ENCODE measurements at regions not wholly inside any gene's neighbourhood (a gene's known extent, or its start where the extent isn't known, plus 50 kb on each side); places are given as distances from the start of the nearest gene placed in this dataset.

DNA sequence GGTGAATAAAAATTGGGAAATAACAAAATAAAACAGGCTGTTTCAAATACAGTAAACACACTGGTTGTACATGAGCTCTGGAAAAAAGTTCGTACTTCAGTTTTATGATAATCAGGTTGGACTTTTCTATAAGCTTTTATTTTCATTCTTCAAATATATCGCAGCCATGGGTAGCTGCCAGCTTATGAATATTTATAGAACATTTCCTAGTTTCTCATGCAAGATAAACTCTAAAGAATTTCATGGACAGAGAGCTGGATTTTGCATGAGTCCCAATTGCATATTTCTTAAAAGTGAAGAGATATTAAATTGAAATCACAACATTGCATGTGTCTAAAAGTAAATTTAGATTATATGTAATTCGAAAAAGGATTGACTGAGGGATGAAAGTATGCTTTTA, 827.6 kb downstream of the SLC6A15 start:
- intact Hi-C loops (cut with DNase I): no loop called here
- TF ChIP-seq CTCF (IDR thresholded peaks at IDR 0.05): no peak
- no peak overlapping the region for H3K27ac ChIP-seq
- H3K4me3 ChIP-seq: no peak overlapping the region
- no peaks in the 10 kb centered on the region for H3K27me3 ChIP-seq (ENCODE audit: low read depth)
- DNase-seq (no peak), ATAC-seq (no peak)
- no peaks in the 10 kb centered on the region for H3K36me3 ChIP-seq
- H3K4me1 ChIP-seq: no peaks in the 10 kb centered on the region
- H3K9me3 ChIP-seq: no peaks in the 10 kb centered on the region

DNA sequence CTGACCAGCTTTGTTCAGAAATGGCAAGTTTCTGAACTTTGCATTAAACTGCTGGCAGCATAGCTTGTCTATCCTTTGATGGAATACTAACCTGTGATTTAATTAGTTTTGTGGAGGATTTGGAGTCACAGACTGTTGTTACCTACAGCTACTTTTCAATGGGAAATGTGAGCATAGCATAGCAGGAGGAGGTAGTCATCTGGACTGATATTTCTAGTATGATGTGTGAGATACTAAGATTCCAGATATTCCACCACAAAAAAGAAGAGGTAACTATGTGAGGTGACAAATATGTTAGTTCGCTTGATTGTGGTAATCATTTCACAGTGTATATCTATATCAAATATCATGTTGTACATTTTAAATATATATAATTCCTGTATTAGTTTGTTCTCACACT, 833.0 kb downstream of the SLC6A15 start:
- no peak for DNase-seq

GRCh38 chr12:84077679-84078078, 834.9 kb downstream of the SLC6A15 start:
- Histone ChIP-seq H3K9me3 (no peaks in the 10 kb centered on the region), H3K27ac (no peak overlapping the region), H3K36me3 (no peaks in the 10 kb centered on the region), H3K4me1 (no peaks in the 10 kb centered on the region), H3K4me3 (no peak overlapping the region), H3K27me3 (ENCODE audit: low read depth) (no peaks in the 10 kb centered on the region)
- ATAC-seq: no peak
- DNase-seq: no peak
- no peak for TF ChIP-seq CTCF (IDR thresholded peaks at IDR 0.05)
- intact Hi-C loops (cut with DNase I): no loop called here

More for the DNA sequence above, 833.0 kb downstream of the SLC6A15 start:
- no peak for ATAC-seq
- intact Hi-C loops (cut with DNase I): no loop called here
- Histone ChIP-seq H3K36me3 (no peaks in the 10 kb centered on the region), H3K27ac (no peak overlapping the region), H3K9me3 (no peaks in the 10 kb centered on the region), H3K27me3 (ENCODE audit: low read depth) (no peaks in the 10 kb centered on the region), H3K4me1 (no peaks in the 10 kb centered on the region), H3K4me3 (no peak overlapping the region)
- no peak for TF ChIP-seq CTCF (IDR thresholded peaks at IDR 0.05)

- TF ChIP-seq CTCF (IDR thresholded peaks at IDR 0.05): no peak
- intact Hi-C loops (cut with DNase I): no loop called here
- Histone ChIP-seq H3K27ac (no peak overlapping the region), H3K4me3 (no peak overlapping the region), H3K9me3 (no peaks in the 10 kb centered on the region), H3K4me1 (no peaks in the 10 kb centered on the region), H3K27me3 (ENCODE audit: low read depth) (no peaks in the 10 kb centered on the region), H3K36me3 (no peaks in the 10 kb centered on the region)
- DNase-seq (no peak), ATAC-seq (no peak)
Measured at GRCh38 chr12:84075991-84076390, 836.6 kb downstream of the SLC6A15 start.

- ATAC-seq: no peak
- Histone ChIP-seq H3K4me3 (no peak overlapping the region), H3K9me3 (no peaks in the 10 kb centered on the region)
Measured at GRCh38 chr12:84073401-84073800, 839.2 kb downstream of the SLC6A15 start.

More at GRCh38 chr12:84073401-84073800, 839.2 kb downstream of the SLC6A15 start:
- Histone ChIP-seq H3K4me1 (no peaks in the 10 kb centered on the region), H3K27ac (no peak overlapping the region), H3K27me3 (ENCODE audit: low read depth) (no peaks in the 10 kb centered on the region), H3K36me3 (no peaks in the 10 kb centered on the region)
- no peak for DNase-seq
- no peak for TF ChIP-seq CTCF (IDR thresholded peaks at IDR 0.05)
- intact Hi-C loops (cut with DNase I): no loop called here

All from lower lobe of right lung (tissue), 2 donors.